ENCODE measurements at regions not wholly inside any gene's neighbourhood (a gene's known extent, or its start where the extent isn't known, plus 50 kb on each side); places are given as distances from the start of the nearest gene placed in this dataset.

DNA sequence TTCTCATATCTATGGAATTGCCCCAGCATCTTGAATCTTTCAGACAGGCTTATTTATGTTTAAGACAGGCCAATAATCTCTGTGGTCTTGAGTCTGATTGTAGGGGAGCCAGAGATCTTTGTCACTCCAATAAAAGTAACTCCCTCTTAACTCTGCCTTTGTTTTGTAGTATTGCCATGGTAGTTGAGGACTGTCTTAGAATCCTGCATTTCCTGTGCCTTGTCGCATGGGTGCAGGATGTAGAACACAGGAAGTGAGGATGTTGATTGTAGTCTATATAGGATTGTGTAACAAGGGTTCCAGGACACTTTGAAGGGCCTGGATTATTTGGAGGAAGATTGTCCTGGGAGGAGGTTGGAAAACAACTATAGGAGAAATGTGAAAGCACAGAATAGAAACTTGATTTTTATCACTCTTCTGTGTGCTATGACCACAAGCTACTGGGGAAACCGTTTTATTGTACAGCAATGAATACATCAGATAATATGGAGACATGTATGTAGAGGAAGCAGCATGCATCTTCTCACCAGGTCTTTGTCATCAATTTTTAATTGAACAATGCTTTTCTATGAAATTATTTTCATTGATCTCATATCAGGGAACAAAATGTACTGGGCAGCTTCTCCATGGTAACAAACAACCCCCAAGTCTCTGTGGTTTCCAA, 411.7 kb downstream of the FGF9 start:
- TF ChIP-seq, protein P1, sequence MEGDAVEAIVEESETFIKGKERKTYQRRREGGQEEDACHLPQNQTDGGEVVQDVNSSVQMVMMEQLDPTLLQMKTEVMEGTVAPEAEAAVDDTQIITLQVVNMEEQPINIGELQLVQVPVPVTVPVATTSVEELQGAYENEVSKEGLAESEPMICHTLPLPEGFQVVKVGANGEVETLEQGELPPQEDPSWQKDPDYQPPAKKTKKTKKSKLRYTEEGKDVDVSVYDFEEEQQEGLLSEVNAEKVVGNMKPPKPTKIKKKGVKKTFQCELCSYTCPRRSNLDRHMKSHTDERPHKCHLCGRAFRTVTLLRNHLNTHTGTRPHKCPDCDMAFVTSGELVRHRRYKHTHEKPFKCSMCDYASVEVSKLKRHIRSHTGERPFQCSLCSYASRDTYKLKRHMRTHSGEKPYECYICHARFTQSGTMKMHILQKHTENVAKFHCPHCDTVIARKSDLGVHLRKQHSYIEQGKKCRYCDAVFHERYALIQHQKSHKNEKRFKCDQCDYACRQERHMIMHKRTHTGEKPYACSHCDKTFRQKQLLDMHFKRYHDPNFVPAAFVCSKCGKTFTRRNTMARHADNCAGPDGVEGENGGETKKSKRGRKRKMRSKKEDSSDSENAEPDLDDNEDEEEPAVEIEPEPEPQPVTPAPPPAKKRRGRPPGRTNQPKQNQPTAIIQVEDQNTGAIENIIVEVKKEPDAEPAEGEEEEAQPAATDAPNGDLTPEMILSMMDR (IDR thresholded peaks at IDR 0.05): no peak
- TF ChIP-seq, protein P2, sequence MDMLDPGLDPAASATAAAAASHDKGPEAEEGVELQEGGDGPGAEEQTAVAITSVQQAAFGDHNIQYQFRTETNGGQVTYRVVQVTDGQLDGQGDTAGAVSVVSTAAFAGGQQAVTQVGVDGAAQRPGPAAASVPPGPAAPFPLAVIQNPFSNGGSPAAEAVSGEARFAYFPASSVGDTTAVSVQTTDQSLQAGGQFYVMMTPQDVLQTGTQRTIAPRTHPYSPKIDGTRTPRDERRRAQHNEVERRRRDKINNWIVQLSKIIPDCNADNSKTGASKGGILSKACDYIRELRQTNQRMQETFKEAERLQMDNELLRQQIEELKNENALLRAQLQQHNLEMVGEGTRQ (IDR thresholded peaks at IDR 0.05; ENCODE audit: borderline replicate concordance, low read depth, low read length): no peak
- no peak for TF ChIP-seq YY1 (IDR thresholded peaks at IDR 0.05; ENCODE audit: low read depth)
- TF ChIP-seq, protein P3, sequence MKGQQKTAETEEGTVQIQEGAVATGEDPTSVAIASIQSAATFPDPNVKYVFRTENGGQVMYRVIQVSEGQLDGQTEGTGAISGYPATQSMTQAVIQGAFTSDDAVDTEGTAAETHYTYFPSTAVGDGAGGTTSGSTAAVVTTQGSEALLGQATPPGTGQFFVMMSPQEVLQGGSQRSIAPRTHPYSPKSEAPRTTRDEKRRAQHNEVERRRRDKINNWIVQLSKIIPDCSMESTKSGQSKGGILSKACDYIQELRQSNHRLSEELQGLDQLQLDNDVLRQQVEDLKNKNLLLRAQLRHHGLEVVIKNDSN (IDR thresholded peaks at IDR 0.05; ENCODE audit: borderline replicate concordance, low read depth): no peak
- TF ChIP-seq TCF12 (IDR thresholded peaks at IDR 0.05): no peak
- TF ChIP-seq POLR2AphosphoS5 (IDR thresholded peaks at IDR 0.05; ENCODE audit: low read depth, low read length): no peak

Data from SK-N-SH (cell line).